ENCODE measurements at regions not wholly inside any gene's neighbourhood (a gene's known extent, or its start where the extent isn't known, plus 50 kb on each side); places are given as distances from the start of the nearest gene placed in this dataset.

DNA sequence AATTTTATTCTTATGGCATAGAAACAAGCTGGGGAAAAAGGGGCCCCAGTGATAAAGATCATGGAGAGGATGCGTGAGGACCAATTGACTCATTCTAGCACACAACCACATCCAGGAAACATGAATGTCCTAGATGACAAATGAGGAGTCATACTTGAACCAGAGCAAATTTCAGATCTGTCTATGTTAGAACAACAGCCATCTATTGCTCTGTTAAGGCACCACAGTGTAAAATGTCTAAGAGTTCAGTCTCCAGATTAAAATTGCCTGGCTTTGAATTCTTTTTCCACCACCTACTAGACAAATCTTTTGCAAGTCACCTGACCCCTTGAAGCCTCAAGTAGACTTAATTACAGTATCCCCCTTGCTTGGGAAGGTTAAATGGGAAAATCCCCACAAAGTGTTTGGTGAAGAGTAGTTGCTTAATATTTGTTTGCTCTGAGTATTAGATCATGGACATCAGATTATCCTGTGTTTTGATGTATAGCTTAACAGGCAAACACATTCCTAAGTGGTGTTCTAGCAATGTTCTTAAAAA, 258.7 kb upstream of the TGFBR2 start:
- Histone ChIP-seq H2AFZ (ENCODE audit: low read length) (no peak overlapping the region), H3K4me3 (ENCODE audit: low read length, poor library complexity, severe bottlenecking) (no peak overlapping the region), H3K4me2 (ENCODE audit: low read depth, low read length, poor library complexity, severe bottlenecking) (peak overlapping the region; percentile 33), H4K20me1 (ENCODE audit: insufficient read depth, low read length, poor library complexity, severe bottlenecking) (no peaks in the 10 kb centered on the region), H3K9me3 (ENCODE audit: insufficient read depth, low read depth, low read length) (no peaks in the 10 kb centered on the region), H3F3A (ENCODE audit: low read depth) (no peaks in the 10 kb centered on the region), H3K9ac (ENCODE audit: low read depth, low read length, poor library complexity, severe bottlenecking) (no peak overlapping the region), H3K4me1 (ENCODE audit: insufficient read depth, low read length, poor library complexity, severe bottlenecking) (peaks cover 43% of the 10 kb centered on the region), H3K79me2 (ENCODE audit: insufficient read depth, low read length) (no peaks in the 10 kb centered on the region), H3K36me3 (ENCODE audit: insufficient read depth, low read length) (no peaks in the 10 kb centered on the region), H3K9me2 (replicated peaks; ENCODE audit: low read depth, low read length) (no peaks in the 10 kb centered on the region), H3K27me3 (ENCODE audit: insufficient read depth, low read length, poor library complexity, severe bottlenecking) (no peaks in the 10 kb centered on the region)
- 0 out of 2 replicates have a peak, but pooled peaks have one; percentile 20 for TF ChIP-seq EZH2phosphoT487 (IDR thresholded peaks at IDR 0.05; ENCODE audit: borderline replicate concordance)
- TF ChIP-seq, protein P1, sequence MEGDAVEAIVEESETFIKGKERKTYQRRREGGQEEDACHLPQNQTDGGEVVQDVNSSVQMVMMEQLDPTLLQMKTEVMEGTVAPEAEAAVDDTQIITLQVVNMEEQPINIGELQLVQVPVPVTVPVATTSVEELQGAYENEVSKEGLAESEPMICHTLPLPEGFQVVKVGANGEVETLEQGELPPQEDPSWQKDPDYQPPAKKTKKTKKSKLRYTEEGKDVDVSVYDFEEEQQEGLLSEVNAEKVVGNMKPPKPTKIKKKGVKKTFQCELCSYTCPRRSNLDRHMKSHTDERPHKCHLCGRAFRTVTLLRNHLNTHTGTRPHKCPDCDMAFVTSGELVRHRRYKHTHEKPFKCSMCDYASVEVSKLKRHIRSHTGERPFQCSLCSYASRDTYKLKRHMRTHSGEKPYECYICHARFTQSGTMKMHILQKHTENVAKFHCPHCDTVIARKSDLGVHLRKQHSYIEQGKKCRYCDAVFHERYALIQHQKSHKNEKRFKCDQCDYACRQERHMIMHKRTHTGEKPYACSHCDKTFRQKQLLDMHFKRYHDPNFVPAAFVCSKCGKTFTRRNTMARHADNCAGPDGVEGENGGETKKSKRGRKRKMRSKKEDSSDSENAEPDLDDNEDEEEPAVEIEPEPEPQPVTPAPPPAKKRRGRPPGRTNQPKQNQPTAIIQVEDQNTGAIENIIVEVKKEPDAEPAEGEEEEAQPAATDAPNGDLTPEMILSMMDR (conservative IDR thresholded peaks at IDR 0.05; ENCODE audit: low read length): no peak

DNA sequence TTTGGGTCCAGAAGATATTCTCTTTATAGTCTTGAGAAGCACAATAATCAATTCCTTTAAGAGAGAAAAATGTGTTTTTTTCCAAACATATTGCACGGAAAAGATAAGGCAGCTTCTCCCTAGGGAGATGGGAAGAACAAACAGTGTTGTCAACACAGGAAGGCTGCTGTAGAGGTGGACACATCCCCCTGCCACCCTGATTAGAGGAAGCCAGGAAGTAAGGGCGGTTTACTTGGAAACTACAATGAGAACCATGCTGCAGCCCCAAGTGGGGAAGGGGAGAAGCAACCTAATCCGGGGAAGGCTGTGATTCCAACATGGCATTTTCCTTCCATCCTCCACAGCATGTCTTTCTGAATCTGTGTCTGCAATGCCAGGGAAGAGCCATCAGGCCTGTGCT, 256.9 kb upstream of the TGFBR2 start:
- no peak overlapping the region for H3K4me2 ChIP-seq (ENCODE audit: low read depth, low read length, poor library complexity, severe bottlenecking)

DNA sequence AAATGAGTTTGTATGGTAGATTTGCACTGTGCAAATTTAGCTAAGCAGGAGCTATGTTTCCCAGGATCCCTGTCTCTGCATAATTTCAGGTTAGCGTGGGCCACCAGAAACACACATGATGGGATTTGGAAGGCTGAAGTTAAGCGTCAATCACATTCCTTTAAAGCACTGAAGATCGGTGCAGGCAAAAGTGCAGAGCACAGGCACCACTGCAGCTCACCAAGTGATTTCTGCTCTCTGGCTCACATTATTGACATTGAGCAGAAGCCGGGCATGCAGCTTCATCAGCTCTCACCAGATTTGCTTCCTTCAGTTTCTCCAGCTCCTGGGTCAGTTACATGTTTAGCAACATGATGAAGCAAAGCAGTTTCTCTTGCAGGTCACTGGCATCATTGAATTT, 256.4 kb upstream of the TGFBR2 start:
- Histone ChIP-seq H3K4me2 (ENCODE audit: low read depth, low read length, poor library complexity, severe bottlenecking) (no peak overlapping the region), H3F3A (ENCODE audit: low read depth) (no peaks in the 10 kb centered on the region), H3K27me3 (ENCODE audit: insufficient read depth, low read length, poor library complexity, severe bottlenecking) (no peaks in the 10 kb centered on the region), H2AFZ (ENCODE audit: low read length) (no peak overlapping the region), H3K9ac (ENCODE audit: low read depth, low read length, poor library complexity, severe bottlenecking) (no peak overlapping the region), H3K4me3 (ENCODE audit: low read length, poor library complexity, severe bottlenecking) (no peak overlapping the region), H3K36me3 (ENCODE audit: insufficient read depth, low read length) (no peaks in the 10 kb centered on the region), H4K20me1 (ENCODE audit: insufficient read depth, low read length, poor library complexity, severe bottlenecking) (no peaks in the 10 kb centered on the region), H3K9me3 (ENCODE audit: insufficient read depth, low read depth, low read length) (no peaks in the 10 kb centered on the region), H3K4me1 (ENCODE audit: insufficient read depth, low read length, poor library complexity, severe bottlenecking) (peaks cover 61% of the 10 kb centered on the region), H3K79me2 (ENCODE audit: insufficient read depth, low read length) (no peaks in the 10 kb centered on the region), H3K9me2 (replicated peaks; ENCODE audit: low read depth, low read length) (no peaks in the 10 kb centered on the region)
- TF ChIP-seq, protein P1 (conservative IDR thresholded peaks at IDR 0.05; ENCODE audit: low read length): no peak
- no peak for TF ChIP-seq EZH2phosphoT487 (IDR thresholded peaks at IDR 0.05; ENCODE audit: borderline replicate concordance)

More for the DNA sequence above, 256.9 kb upstream of the TGFBR2 start:
- Histone ChIP-seq H3K4me1 (ENCODE audit: insufficient read depth, low read length, poor library complexity, severe bottlenecking) (peaks cover 56% of the 10 kb centered on the region), H3K79me2 (ENCODE audit: insufficient read depth, low read length) (no peaks in the 10 kb centered on the region), H3K9me3 (ENCODE audit: insufficient read depth, low read depth, low read length) (no peaks in the 10 kb centered on the region), H3K9ac (ENCODE audit: low read depth, low read length, poor library complexity, severe bottlenecking) (no peak overlapping the region), H3K36me3 (ENCODE audit: insufficient read depth, low read length) (no peaks in the 10 kb centered on the region), H3F3A (ENCODE audit: low read depth) (no peaks in the 10 kb centered on the region), H3K27me3 (ENCODE audit: insufficient read depth, low read length, poor library complexity, severe bottlenecking) (no peaks in the 10 kb centered on the region), H3K9me2 (replicated peaks; ENCODE audit: low read depth, low read length) (no peaks in the 10 kb centered on the region), H4K20me1 (ENCODE audit: insufficient read depth, low read length, poor library complexity, severe bottlenecking) (no peaks in the 10 kb centered on the region), H2AFZ (ENCODE audit: low read length) (no peak overlapping the region), H3K4me3 (ENCODE audit: low read length, poor library complexity, severe bottlenecking) (no peak overlapping the region)
- TF ChIP-seq, protein P1 (conservative IDR thresholded peaks at IDR 0.05; ENCODE audit: low read length): no peak
